HEK293T (cell line): ENCODE measurements at regions not wholly inside any gene's neighbourhood (a gene's known extent, or its start where the extent isn't known, plus 50 kb on each side); places are given as distances from the start of the nearest gene placed in this dataset.

ENCODE experiments used
- FOXM1 ChIP-seq: fragments of 450-650 bp; IDR thresholded peaks from 2 replicates; pipeline ENCODE4 v1.6.1; 2017; ENCODE audit warnings: mild to moderate bottlenecking, borderline replicate concordance
- HDGF ChIP-seq: fragments of 450-650 bp; IDR thresholded peaks from 2 replicates; pipeline ENCODE4 v1.6.1; 2017; ENCODE audit warnings: antibody characterized with exemption, borderline replicate concordance
- NFRKB ChIP-seq: fragments of 450-650 bp; IDR thresholded peaks from 2 replicates; pipeline ENCODE4 v1.6.1; 2016; ENCODE audit warnings: mild to moderate bottlenecking, moderate library complexity
- PKNOX1 ChIP-seq: fragments of 450-650 bp; IDR thresholded peaks from 2 replicates; pipeline ENCODE4 v1.6.1; 2016

GRCh38 chr13:93079294-93079693 lies 147.3 kb upstream of the GPC6 start:
- TF ChIP-seq FOXM1 (no peak), HDGF (no peak), PKNOX1 (no peak), NFRKB (no peak)
